A172 (cell line): ENCODE measurements at regions not wholly inside any gene's neighbourhood (a gene's known extent, or its start where the extent isn't known, plus 50 kb on each side); places are given as distances from the start of the nearest gene placed in this dataset.

Experiments
- DNase-seq: peaks from one replicate; pipeline ENCODE4 v3.0.0-alpha.2; 2015; ENCODE audit warnings: low spot score

- no peak for DNase-seq
These were observed 255.5 kb downstream of the MAN2A1 start for GRCh38 chr5:109945097-109945678.

GRCh38 chr5:109945723-109946480, 256.2 kb downstream of the MAN2A1 start:
- DNase-seq = no peak

GRCh38 chr5:109946610-109947009, 256.9 kb downstream of the MAN2A1 start:
- no peak for DNase-seq

GRCh38 chr5:109947667-109948066, 257.9 kb downstream of the MAN2A1 start:
- no peak for DNase-seq

- no peak for DNase-seq
These were observed 260.9 kb downstream of the MAN2A1 start for GRCh38 chr5:109950634-109951033.

GRCh38 chr5:109951348-109951747, 261.6 kb downstream of the MAN2A1 start:
- DNase-seq = no peak

GRCh38 chr5:109951758-109952157, 262.0 kb downstream of the MAN2A1 start:
- DNase-seq = no peak

- DNase-seq = no peak
These were observed 264.0 kb downstream of the MAN2A1 start for GRCh38 chr5:109953761-109954160.

- DNase-seq = no peak
These were observed 267.2 kb downstream of the MAN2A1 start for GRCh38 chr5:109956884-109957283.

- no peak for DNase-seq
These were observed 268.4 kb downstream of the MAN2A1 start for GRCh38 chr5:109958082-109958481.

- DNase-seq = no peak
These were observed 269.9 kb downstream of the MAN2A1 start for GRCh38 chr5:109959652-109960051.

GRCh38 chr5:109961751-109962150, 272.0 kb downstream of the MAN2A1 start:
- DNase-seq = no peak

GRCh38 chr5:109962882-109963603, 273.3 kb downstream of the MAN2A1 start:
- no peak for DNase-seq

- no peak for DNase-seq
These were observed 274.4 kb downstream of the MAN2A1 start for GRCh38 chr5:109964136-109964535.

GRCh38 chr5:109965634-109966033, 275.9 kb downstream of the MAN2A1 start:
- no peak for DNase-seq

GRCh38 chr5:109971968-109972367, 282.2 kb downstream of the MAN2A1 start:
- DNase-seq = no peak

- DNase-seq = peak; percentile 37
These were observed 292.3 kb downstream of the MAN2A1 start for GRCh38 chr5:109981979-109982378.

GRCh38 chr5:109982966-109983534, 293.3 kb downstream of the MAN2A1 start:
- no peak for DNase-seq

- DNase-seq = no peak
These were observed 297.0 kb downstream of the MAN2A1 start for GRCh38 chr5:109986726-109987125.

GRCh38 chr5:109987355-109987754, 297.6 kb downstream of the MAN2A1 start:
- no peak for DNase-seq

- no peak for DNase-seq
These were observed 298.2 kb downstream of the MAN2A1 start for GRCh38 chr5:109987970-109988369.

GRCh38 chr5:109989161-109989560, 299.4 kb downstream of the MAN2A1 start:
- no peak for DNase-seq
